HG02840 (cell line): ENCODE measurements at regions not wholly inside any gene's neighbourhood (a gene's known extent, or its start where the extent isn't known, plus 50 kb on each side); places are given as distances from the start of the nearest gene placed in this dataset.
A peak's percentile ranks its signal among the peaks of the same experiment; 100 is the strongest.
"Not testable (repeated sequence)": the region's sequence is repeated elsewhere in the genome, so short reads cannot be mapped to it uniquely, and the experiment has no call there.

ENCODE experiments used
- ATAC-seq: cut with Tn5 transposase; IDR thresholded peaks from one replicate; pipeline ENCODE4 v1.9.1; 2021; ENCODE audit warnings: mild to moderate bottlenecking, moderate library complexity, moderate number of reproducible peaks; ENCODE audit not compliant: unreplicated experiment, low FRiP score

- no peak for ATAC-seq
Measured at GRCh38 chr10:91745090-91745831, 53.0 kb upstream of the TNKS2 start.

GRCh38 chr10:91743465-91743864, 54.8 kb upstream of the TNKS2 start:
- ATAC-seq: no peak

- ATAC-seq: no peak
Measured at GRCh38 chr10:91742229-91742628, 56.0 kb upstream of the TNKS2 start.

GRCh38 chr10:91741356-91741755, 56.9 kb upstream of the TNKS2 start:
- ATAC-seq: no peak

GRCh38 chr10:91740353-91740924, 57.8 kb upstream of the TNKS2 start:
- no peak for ATAC-seq

GRCh38 chr10:91732265-91732664, 66.0 kb upstream of the TNKS2 start:
- not testable (repeated sequence) for ATAC-seq

- ATAC-seq: not testable (repeated sequence)
Measured at GRCh38 chr10:91729339-91729738, 68.9 kb upstream of the TNKS2 start.

- ATAC-seq: no peak
Measured at GRCh38 chr10:91726355-91726754, 71.9 kb upstream of the TNKS2 start.

GRCh38 chr10:91724933-91725332, 73.3 kb upstream of the TNKS2 start:
- ATAC-seq: no peak

- no peak for ATAC-seq
Measured at GRCh38 chr10:91713461-91714072, 80.7 kb upstream of the PPP1R3C start.

GRCh38 chr10:91711885-91712680, 79.2 kb upstream of the PPP1R3C start:
- peak; percentile 68 for ATAC-seq

GRCh38 chr10:91709394-91709798, 76.5 kb upstream of the PPP1R3C start:
- ATAC-seq: no peak

- no peak for ATAC-seq
Measured at GRCh38 chr10:91708174-91708861, 75.4 kb upstream of the PPP1R3C start.

- ATAC-seq: no peak
Measured at GRCh38 chr10:91707236-91707635, 74.4 kb upstream of the PPP1R3C start.

GRCh38 chr10:91705948-91706670, 73.2 kb upstream of the PPP1R3C start:
- no peak for ATAC-seq

- ATAC-seq: no peak
Measured at GRCh38 chr10:91702620-91703019, 69.7 kb upstream of the PPP1R3C start.

GRCh38 chr10:91700788-91701444, 68.0 kb upstream of the PPP1R3C start:
- no peak for ATAC-seq

- no peak for ATAC-seq
Measured at GRCh38 chr10:91700273-91700672, 67.4 kb upstream of the PPP1R3C start.

- no peak for ATAC-seq
Measured at GRCh38 chr10:91698258-91698657, 65.4 kb upstream of the PPP1R3C start.
